Right lobe of liver (tissue), 6 donors: ENCODE measurements at regions not wholly inside any gene's neighbourhood (a gene's known extent, or its start where the extent isn't known, plus 50 kb on each side); places are given as distances from the start of the nearest gene placed in this dataset.

ENCODE experiments used
- ATAC-seq, 4 donors: fragments of 200-7000 bp; cut with Tn5 transposase; one replicate each; pipeline ENCODE4 v1.9.1; 2020; ENCODE audit warnings: mild to moderate bottlenecking in 4 of 4, moderate library complexity in 4 of 4
- DNase-seq, 3 donors: peaks; one replicate each; pipeline ENCODE4 v3.0.0-alpha.2; 2020
- H3K27ac ChIP-seq, 3 donors: fragments of 200-600 bp; one replicate each; pipeline ENCODE4 v1.8.0; 2022
- H3K27me3 ChIP-seq, 2 donors: fragments of 200-600 bp; one replicate each; pipeline ENCODE4 v1.8.0; 2022
- H3K36me3 ChIP-seq, 4 donors: fragments of 200-600 bp; sonication (generic) in 1 of 4; one replicate each; pipeline versions ENCODE4 v1.5.1 to v1.8.0; 2017 to 2022; ENCODE audit warnings: control low read depth in 1 of 4
- H3K4me1 ChIP-seq, 4 donors: fragments of 200-600 bp; sonication (generic) in 1 of 4; one replicate each; pipeline versions ENCODE4 v1.5.1 to v1.8.0; 2017 to 2022; ENCODE audit warnings: control low read depth in 1 of 4
- H3K4me3 ChIP-seq, 3 donors: fragments of 200-600 bp; one replicate each; pipeline ENCODE4 v1.8.0; 2022
- H3K9me3 ChIP-seq, 4 donors: fragments of 200-600 bp; sonication (generic) in 1 of 4; one replicate each; pipeline versions ENCODE4 v1.5.1 to v1.8.0; 2017 to 2022; ENCODE audit warnings: control low read depth in 1 of 4
- POLR2A ChIP-seq: fragments of 450-650 bp; IDR thresholded peaks from one replicate; pipeline ENCODE4 v1.6.1; 2017; ENCODE audit warnings: antibody characterized with exemption, mild to moderate bottlenecking
- WGBS: methylation state at CpG from one replicate; pipeline ENCODE4 v1.1.6; 2018; ENCODE audit warnings: low coverage, low lambda C conversion rate; ENCODE audit not compliant: insufficient coverage; ENCODE audit errors: missing lambda C conversion rate; 5-methylcytosine and 5-hydroxymethylcytosine counted together
- intact Hi-C, 2 donors: fragments of 100-400 bp; cut with DNase I; formaldehyde crosslinking; loops; one replicate each; pipeline versions ENCODE4 v1.11.2 to v1.14.1; 2022
- TF ChIP-seq, protein P1 (sequence below), 4 donors: fragments of 200-600 bp in 3 of 4; fragments of 450-650 bp in 1 of 4; IDR thresholded peaks; one replicate each; pipeline versions ENCODE4 v1.5.1 to v1.8.0; 2016 to 2022; ENCODE audit warnings: antibody characterized with exemption in 4 of 4, mild to moderate bottlenecking in 2 of 4
- donor health status: DM: no; HTN: yes; CAD: no.
- donor health status: DM: no; HTN: no; CAD: no.
- donor health status: DM: no; HTN: no; CAD: no.
- donor health status: DM: no; HTN: yes; CAD: no.
- donor health status: DM: no; HTN: yes; CAD: no.

DNA sequence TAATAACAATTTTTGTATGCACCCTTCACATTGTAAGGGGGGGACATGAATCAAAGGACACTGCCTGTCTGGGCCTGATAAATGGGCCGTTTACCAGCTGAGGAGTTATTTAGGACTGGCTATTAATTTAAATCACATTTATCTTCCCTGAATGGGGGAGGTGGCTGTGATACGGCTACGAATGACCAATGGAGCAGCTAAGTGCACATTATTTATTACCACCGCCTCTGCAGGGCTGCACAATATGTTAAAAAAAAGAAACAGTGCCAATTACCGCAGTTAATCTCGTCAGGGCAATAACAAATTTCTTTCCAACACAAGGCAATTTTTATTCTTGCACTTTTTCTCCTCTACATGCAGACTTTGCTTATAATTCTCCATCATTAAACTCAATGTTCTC lies 318.4 kb downstream of the IRX2 start:
- ATAC-seq: no peak
- intact Hi-C loops: no loop called here
- no peak for TF ChIP-seq POLR2A
- TF ChIP-seq, protein P1, sequence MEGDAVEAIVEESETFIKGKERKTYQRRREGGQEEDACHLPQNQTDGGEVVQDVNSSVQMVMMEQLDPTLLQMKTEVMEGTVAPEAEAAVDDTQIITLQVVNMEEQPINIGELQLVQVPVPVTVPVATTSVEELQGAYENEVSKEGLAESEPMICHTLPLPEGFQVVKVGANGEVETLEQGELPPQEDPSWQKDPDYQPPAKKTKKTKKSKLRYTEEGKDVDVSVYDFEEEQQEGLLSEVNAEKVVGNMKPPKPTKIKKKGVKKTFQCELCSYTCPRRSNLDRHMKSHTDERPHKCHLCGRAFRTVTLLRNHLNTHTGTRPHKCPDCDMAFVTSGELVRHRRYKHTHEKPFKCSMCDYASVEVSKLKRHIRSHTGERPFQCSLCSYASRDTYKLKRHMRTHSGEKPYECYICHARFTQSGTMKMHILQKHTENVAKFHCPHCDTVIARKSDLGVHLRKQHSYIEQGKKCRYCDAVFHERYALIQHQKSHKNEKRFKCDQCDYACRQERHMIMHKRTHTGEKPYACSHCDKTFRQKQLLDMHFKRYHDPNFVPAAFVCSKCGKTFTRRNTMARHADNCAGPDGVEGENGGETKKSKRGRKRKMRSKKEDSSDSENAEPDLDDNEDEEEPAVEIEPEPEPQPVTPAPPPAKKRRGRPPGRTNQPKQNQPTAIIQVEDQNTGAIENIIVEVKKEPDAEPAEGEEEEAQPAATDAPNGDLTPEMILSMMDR (IDR thresholded peaks at IDR 0.05): no peak

DNA sequence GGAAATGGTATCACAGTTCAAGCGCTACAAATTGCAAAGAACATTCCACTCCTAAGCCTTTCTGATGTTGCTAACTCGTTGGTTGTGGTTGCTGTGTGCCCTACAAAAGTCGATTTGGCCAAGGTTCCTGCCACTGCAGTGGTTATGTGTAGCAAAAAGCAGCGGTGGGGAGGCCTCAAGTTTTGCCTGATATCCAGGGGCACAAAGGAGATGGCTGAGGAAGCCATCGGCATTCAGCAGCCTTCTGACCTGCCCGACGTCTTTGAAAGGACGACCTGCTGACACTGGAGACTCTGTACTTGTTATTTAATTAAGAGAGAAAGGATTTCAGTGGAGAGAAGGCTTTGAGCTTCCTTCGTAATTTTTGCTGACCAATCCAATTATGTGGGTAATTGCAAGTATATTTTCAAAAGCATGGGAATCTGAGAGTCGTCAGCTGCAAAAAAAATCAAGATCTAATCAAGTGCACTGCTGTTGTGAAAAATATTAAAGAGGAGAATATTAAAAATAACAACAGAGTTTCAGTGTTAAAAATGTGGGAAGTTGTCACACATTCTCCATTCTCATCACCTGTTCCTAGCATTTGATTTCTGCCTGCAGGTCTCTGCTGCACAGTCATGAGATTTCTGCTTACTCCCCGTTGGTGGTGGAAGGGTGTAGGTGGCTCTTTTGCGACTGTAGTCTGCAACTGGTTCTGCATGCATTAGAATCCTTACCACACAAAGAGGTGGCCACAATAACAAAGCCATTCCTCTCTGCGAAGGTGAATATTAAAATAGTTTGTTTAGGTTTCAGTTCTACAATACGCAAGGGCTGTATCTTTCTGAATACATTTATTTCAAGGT lies 319.2 kb downstream of the IRX2 start:
- H3K9me3 ChIP-seq: no peaks in the 10 kb centered on the region
- no peak for ATAC-seq
- TF ChIP-seq POLR2A: no peak
- TF ChIP-seq, protein P1 (IDR thresholded peaks at IDR 0.05): no peak
- WGBS: 41% methylated on average over 13 of the region's 14 CpGs
- intact Hi-C loops: no loop called here
- DNase-seq: no peak
- H3K4me1 ChIP-seq: no peaks in the 10 kb centered on the region
- H3K36me3 ChIP-seq: no peaks in the 10 kb centered on the region
- no peaks in the 10 kb centered on the region for H3K27me3 ChIP-seq
- H3K4me3 ChIP-seq: no peak overlapping the region
- H3K27ac ChIP-seq: no peak overlapping the region

More for the DNA sequence above, 318.4 kb downstream of the IRX2 start:
- no peaks in the 10 kb centered on the region for H3K36me3 ChIP-seq
- no peaks in the 10 kb centered on the region for H3K4me1 ChIP-seq
- no peak overlapping the region for H3K4me3 ChIP-seq
- no peak overlapping the region for H3K27ac ChIP-seq
- DNase-seq: no peak
- H3K9me3 ChIP-seq: no peaks in the 10 kb centered on the region
- 46% methylated on average over 6 of the region's 6 CpGs for WGBS
- H3K27me3 ChIP-seq: no peaks in the 10 kb centered on the region

DNA sequence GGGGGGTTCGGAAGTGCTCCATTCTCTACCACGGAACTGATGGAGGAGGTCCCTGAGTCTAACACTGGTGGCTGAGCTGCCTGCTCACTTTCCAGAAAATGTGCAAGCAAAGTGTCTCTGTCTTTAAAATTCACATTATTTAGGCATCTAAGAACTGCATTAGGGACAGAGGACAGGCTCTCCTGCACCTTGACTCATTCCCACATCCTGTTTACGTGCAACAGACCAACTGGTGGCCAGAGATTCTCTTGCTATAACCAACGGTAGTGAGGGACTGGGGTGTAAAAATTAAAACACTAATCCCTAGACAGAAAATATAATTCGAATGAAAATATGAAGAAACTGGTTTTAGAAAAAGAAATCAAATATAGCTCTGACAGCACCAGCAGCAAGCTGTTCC lies 320.9 kb downstream of the IRX2 start:
- Histone ChIP-seq H3K4me1 (no peaks in the 10 kb centered on the region), H3K36me3 (no peaks in the 10 kb centered on the region), H3K4me3 (no peak overlapping the region), H3K27me3 (no peaks in the 10 kb centered on the region), H3K9me3 (no peaks in the 10 kb centered on the region), H3K27ac (no peak overlapping the region)
- no peak for ATAC-seq
- WGBS: 23% methylated on average over 3 of the region's 5 CpGs
- no peak for DNase-seq
- intact Hi-C loops: no loop called here
- TF ChIP-seq POLR2A: no peak
- TF ChIP-seq, protein P1 (IDR thresholded peaks at IDR 0.05): no peak

DNA sequence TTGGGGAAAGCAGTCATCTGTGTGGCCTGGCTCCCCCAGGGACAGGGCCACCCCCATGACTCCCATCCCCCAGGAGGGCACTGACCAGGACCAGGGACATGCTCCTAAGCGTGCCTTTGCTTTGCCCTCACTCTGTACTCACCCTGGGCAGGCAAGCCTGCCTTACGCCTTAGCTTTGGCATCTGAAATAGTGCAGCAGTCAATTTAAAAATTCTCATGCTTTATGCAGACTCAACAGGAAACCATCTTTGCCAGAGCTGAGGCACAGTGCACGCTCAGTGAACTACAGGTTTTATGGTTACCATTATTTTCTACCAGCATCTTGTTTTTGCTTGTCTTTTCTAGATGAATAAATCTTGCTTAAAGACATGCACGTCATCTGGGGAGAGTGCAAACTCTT lies 323.5 kb downstream of the IRX2 start:
- TF ChIP-seq POLR2A: no peak
- TF ChIP-seq, protein P1 (IDR thresholded peaks at IDR 0.05): no peak
- no peaks in the 10 kb centered on the region for H3K27me3 ChIP-seq
- H3K27ac ChIP-seq: no peak overlapping the region
- WGBS: 63% methylated on average over 4 of the region's 4 CpGs
- H3K4me1 ChIP-seq: no peaks in the 10 kb centered on the region
- H3K4me3 ChIP-seq: no peak overlapping the region
- no peaks in the 10 kb centered on the region for H3K36me3 ChIP-seq
- no peak for ATAC-seq
- no peaks in the 10 kb centered on the region for H3K9me3 ChIP-seq
- intact Hi-C loops: no loop called here
- no peak for DNase-seq
